Thoracic aorta (tissue), 2 donors: ENCODE measurements at regions not wholly inside any gene's neighbourhood (a gene's known extent, or its start where the extent isn't known, plus 50 kb on each side); places are given as distances from the start of the nearest gene placed in this dataset.

Source experiments
- ATAC-seq: fragments of 150-250 bp; one replicate; pipeline ENCODE4 v1.8.0; 2017; ENCODE audit warnings: low read depth; ENCODE audit not compliant: insufficient number of reproducible peaks, low FRiP score
- DNase-seq: peaks from one replicate; pipeline ENCODE4 v3.0.0-alpha.2; 2020; ENCODE audit warnings: low spot score
- H3K27ac ChIP-seq, 2 donors: fragments of 200-600 bp; sonication (generic); 1 replicate in 1 of 2; 2 replicates in 1 of 2; pipeline ENCODE4 v1.5.1; 2016; ENCODE audit warnings: mild to moderate bottlenecking in 2 of 2, moderate library complexity in 2 of 2
- H3K27me3 ChIP-seq: fragments of 200-600 bp; sonication (generic); replicated peaks from 2 replicates; pipeline ENCODE4 v1.6.0; 2016; ENCODE audit warnings: mild to moderate bottlenecking; ENCODE audit not compliant: insufficient read depth
- H3K36me3 ChIP-seq: fragments of 200-600 bp; sonication (generic); one replicate; pipeline ENCODE4 v1.5.1; 2016
- H3K4me1 ChIP-seq, 2 donors: fragments of 200-600 bp; sonication (generic); 1 replicate in 1 of 2; 2 replicates in 1 of 2; pipeline versions ENCODE4 v1.5.1 to v1.6.0; 2016; ENCODE audit warnings: low read depth in 2 of 2, mild to moderate bottlenecking in 1 of 2; ENCODE audit not compliant: control insufficient read depth in 1 of 2
- H3K4me3 ChIP-seq: fragments of 200-600 bp; sonication (generic); 2 replicates; pipeline ENCODE4 v1.5.1; 2016; ENCODE audit warnings: mild to moderate bottlenecking
- H3K9me3 ChIP-seq: fragments of 200-600 bp; sonication (generic); 2 replicates; pipeline ENCODE4 v1.5.1; 2016
- TF ChIP-seq, protein P1 (sequence below): fragments of 200-600 bp; sonication (generic); IDR thresholded peaks from one replicate; pipeline ENCODE4 v1.5.1; 2019; ENCODE audit warnings: antibody characterized with exemption

DNA sequence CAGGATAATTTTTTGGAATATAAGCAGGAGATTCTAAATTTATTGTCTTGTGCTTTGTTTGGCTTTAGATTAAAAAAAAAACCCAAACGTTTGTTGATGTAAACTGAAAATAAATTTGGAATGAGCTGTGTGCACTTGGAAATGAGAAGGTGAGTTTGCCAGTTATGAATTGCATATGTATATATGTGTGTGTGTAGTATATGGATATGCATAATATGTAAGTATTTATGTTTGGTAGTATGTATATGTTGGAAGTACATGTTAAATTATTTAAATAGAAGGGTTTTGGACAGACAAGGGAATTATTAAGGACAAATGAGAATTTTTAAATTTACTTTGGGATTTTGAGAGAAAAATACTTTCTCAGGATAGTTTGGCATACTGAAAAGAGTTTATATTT, 265.8 kb upstream of the CNTN3 start:
- H3K27me3 ChIP-seq = no peaks in the 10 kb centered on the region
- no peak for DNase-seq
- no peak overlapping the region for H3K27ac ChIP-seq
- TF ChIP-seq, protein P1, sequence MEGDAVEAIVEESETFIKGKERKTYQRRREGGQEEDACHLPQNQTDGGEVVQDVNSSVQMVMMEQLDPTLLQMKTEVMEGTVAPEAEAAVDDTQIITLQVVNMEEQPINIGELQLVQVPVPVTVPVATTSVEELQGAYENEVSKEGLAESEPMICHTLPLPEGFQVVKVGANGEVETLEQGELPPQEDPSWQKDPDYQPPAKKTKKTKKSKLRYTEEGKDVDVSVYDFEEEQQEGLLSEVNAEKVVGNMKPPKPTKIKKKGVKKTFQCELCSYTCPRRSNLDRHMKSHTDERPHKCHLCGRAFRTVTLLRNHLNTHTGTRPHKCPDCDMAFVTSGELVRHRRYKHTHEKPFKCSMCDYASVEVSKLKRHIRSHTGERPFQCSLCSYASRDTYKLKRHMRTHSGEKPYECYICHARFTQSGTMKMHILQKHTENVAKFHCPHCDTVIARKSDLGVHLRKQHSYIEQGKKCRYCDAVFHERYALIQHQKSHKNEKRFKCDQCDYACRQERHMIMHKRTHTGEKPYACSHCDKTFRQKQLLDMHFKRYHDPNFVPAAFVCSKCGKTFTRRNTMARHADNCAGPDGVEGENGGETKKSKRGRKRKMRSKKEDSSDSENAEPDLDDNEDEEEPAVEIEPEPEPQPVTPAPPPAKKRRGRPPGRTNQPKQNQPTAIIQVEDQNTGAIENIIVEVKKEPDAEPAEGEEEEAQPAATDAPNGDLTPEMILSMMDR = no peak
- H3K4me1 ChIP-seq = no peaks in the 10 kb centered on the region
- H3K36me3 ChIP-seq = no peaks in the 10 kb centered on the region
- H3K4me3 ChIP-seq = no peak overlapping the region
- no peak for ATAC-seq
- no peaks in the 10 kb centered on the region for H3K9me3 ChIP-seq

DNA sequence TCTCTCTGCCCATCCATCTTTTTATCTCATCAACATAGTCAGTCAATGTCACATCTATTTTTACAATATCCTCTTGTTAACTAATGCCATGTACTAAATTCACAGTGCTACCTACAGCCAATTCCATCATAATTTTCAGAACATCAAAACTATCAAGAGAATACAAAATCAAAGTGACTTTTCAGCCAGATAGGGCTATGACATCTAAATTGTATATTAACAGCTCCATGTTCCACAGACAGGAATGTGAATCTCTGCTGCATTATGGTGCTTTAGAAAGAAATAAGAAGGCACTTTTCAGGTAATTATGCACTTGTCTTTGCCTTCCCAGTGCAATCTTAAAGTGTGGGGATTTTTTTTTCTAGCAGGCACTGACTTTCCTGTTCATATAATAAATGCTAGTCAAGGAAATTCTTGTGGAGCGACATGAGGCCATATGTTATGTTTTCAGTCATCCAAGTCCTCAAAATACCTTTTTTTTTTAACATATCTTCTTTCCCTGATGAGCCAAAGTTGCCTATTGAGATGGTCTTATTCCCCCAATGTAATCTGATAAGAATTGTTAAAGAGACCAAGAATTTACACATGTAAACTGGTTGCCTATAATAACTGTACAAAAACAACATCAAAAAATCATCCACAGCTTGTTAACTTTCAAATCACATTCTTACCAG, 252.0 kb upstream of the CNTN3 start:
- no peaks in the 10 kb centered on the region for H3K9me3 ChIP-seq
- H3K4me3 ChIP-seq = no peak overlapping the region
- H3K27ac ChIP-seq = no peak overlapping the region
- ATAC-seq = no peak
- TF ChIP-seq, protein P1 = no peak
- no peaks in the 10 kb centered on the region for H3K4me1 ChIP-seq
- no peaks in the 10 kb centered on the region for H3K36me3 ChIP-seq
- no peak for DNase-seq
- no peaks in the 10 kb centered on the region for H3K27me3 ChIP-seq

DNA sequence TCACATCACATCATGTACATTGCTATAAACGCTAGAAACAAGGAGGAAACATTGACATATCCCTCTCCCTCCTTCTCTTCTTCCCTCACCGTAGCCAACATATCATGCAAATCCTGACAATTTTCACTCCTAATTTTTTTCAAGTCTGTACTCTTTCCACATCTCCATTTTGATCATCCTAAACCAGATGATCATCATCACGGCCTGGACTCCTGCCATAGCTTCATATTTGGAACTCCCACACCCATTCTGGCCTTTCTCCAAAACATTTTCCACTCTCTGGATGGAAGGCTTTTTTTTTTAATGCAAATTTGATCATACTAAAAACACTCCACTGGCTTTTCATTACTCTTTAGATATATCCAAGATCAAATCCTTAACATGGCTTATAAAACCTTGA, 248.0 kb upstream of the CNTN3 start:
- ATAC-seq = no peak
- TF ChIP-seq, protein P1 = no peak

DNA sequence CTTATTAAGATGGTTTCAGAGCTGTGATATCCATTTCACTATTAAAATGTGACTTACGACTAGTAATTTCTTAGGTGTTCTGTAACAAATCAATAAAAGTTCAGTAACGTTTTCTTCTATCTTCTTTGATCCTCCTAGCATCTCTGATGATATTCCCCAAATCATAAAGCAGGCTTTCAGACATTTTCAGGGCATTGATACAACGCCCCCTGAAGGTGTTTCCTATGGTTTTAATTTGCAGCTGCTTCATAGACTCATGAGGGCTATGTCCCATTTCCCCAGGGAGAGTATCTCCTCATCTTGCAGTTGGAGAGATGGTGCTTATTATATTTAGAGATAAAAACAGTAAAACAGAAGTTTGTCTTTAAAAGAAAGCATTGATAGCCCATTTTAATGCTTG, 246.8 kb upstream of the CNTN3 start:
- H3K4me3 ChIP-seq = no peak overlapping the region
- ATAC-seq = no peak
- H3K27ac ChIP-seq = no peak overlapping the region
- H3K9me3 ChIP-seq = no peaks in the 10 kb centered on the region
- no peak for DNase-seq
- TF ChIP-seq, protein P1 = no peak
- no peaks in the 10 kb centered on the region for H3K4me1 ChIP-seq
- no peaks in the 10 kb centered on the region for H3K36me3 ChIP-seq
- no peaks in the 10 kb centered on the region for H3K27me3 ChIP-seq

More for the DNA sequence above, 248.0 kb upstream of the CNTN3 start:
- Histone ChIP-seq H3K27ac (no peak overlapping the region), H3K36me3 (no peaks in the 10 kb centered on the region), H3K4me1 (no peaks in the 10 kb centered on the region), H3K4me3 (no peak overlapping the region), H3K27me3 (no peaks in the 10 kb centered on the region), H3K9me3 (no peaks in the 10 kb centered on the region)
- no peak for DNase-seq

DNA sequence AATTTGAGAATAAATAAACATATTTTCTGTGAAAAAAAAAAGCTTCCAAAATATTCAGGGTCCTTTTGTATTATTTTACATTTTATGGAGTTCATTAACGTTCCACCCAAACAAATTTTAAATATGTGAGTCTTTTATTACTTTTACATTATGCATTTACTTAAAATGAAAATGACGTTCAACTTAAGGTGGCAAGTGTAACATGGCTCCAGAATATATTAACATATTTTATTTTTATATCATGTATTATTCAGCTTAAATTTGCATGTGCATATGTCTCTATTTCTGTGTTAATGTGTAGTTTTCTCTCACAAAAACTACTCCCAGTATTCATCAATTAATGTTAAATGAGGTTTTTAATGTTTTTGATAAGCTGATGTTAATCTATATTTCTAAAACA, 243.6 kb upstream of the CNTN3 start:
- Histone ChIP-seq H3K9me3 (no peaks in the 10 kb centered on the region), H3K4me1 (no peaks in the 10 kb centered on the region), H3K4me3 (no peak overlapping the region), H3K36me3 (no peaks in the 10 kb centered on the region), H3K27ac (no peak overlapping the region), H3K27me3 (no peaks in the 10 kb centered on the region)
- DNase-seq (no peak), ATAC-seq (no peak)
- TF ChIP-seq, protein P1 = no peak
